ENCODE measurements at regions not wholly inside any gene's neighbourhood (a gene's known extent, or its start where the extent isn't known, plus 50 kb on each side); places are given as distances from the start of the nearest gene placed in this dataset.

DNA sequence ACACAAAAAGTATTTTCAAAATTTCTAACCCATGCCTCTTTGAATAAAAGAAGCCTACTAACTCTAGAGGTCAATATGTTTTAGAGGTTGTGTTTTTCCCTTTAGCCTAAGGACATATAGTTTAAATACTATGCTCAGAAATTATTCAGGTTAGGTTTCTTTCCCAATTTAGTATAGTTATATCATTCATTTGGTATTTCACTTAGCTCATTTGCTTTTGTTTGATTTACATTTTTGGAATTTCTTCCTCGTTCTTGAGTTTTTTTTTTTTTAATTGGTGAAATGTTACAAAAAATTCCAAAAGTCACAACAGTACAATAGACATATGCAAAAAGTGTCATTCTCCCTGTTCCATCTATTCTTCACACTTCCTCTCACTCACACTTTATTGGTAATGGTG is 371.3 kb upstream of the TNP1 start:
- TF ChIP-seq ZFP1 (CRISPR knock-in tag; IDR thresholded peaks at IDR 0.05) (no peak), CBX1 (IDR thresholded peaks at IDR 0.05; ENCODE audit: low read depth) (no peak), RAD21 (CRISPR knock-in tag; IDR thresholded peaks at IDR 0.05) (no peak), MAX (IDR thresholded peaks at IDR 0.05) (no peak), SIN3A (IDR thresholded peaks at IDR 0.05; ENCODE audit: borderline replicate concordance, low read depth, low read length) (no peak), ETV6 (CRISPR knock-in tag; conservative IDR thresholded peaks at IDR 0.05) (no peak), ZNF329 (CRISPR knock-in tag; IDR thresholded peaks at IDR 0.05; ENCODE audit: low read depth) (no peak), ZNF142 (CRISPR knock-in tag; IDR thresholded peaks at IDR 0.05) (no peak), TCF12 (IDR thresholded peaks at IDR 0.05) (no peak), TCF12 (CRISPR knock-in tag; IDR thresholded peaks at IDR 0.05) (no peak)
- TF ChIP-seq, protein P1, sequence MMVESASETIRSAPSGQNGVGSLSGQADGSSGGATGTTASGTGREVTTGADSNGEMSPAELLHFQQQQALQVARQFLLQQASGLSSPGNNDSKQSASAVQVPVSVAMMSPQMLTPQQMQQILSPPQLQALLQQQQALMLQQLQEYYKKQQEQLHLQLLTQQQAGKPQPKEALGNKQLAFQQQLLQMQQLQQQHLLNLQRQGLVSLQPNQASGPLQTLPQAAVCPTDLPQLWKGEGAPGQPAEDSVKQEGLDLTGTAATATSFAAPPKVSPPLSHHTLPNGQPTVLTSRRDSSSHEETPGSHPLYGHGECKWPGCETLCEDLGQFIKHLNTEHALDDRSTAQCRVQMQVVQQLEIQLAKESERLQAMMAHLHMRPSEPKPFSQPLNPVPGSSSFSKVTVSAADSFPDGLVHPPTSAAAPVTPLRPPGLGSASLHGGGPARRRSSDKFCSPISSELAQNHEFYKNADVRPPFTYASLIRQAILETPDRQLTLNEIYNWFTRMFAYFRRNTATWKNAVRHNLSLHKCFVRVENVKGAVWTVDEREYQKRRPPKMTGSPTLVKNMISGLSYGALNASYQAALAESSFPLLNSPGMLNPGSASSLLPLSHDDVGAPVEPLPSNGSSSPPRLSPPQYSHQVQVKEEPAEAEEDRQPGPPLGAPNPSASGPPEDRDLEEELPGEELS (CRISPR knock-in tag; IDR thresholded peaks at IDR 0.05): no peak
